Fibroblast of lung (primary cell): ENCODE measurements at regions not wholly inside any gene's neighbourhood (a gene's known extent, or its start where the extent isn't known, plus 50 kb on each side); places are given as distances from the start of the nearest gene placed in this dataset.

ENCODE experiments used
- DNase-seq, 2 donors: peaks; one replicate each; pipeline versions ENCODE4 v3.0.0 to v3.0.0-alpha.2; 2010; ENCODE audit warnings: low read depth in 2 of 2
- H2AFZ ChIP-seq: 2 replicates; pipeline ENCODE4 v1.5.1; 2012; ENCODE audit warnings: low read length, control low read depth, inconsistent platforms
- H3K27ac ChIP-seq: 2 replicates; pipeline ENCODE4 v1.5.1; 2011; ENCODE audit warnings: low read length, control low read depth; ENCODE audit not compliant: insufficient read depth
- H3K27me3 ChIP-seq: 2 replicates; pipeline ENCODE4 v1.5.1; 2011; ENCODE audit warnings: mild to moderate bottlenecking, low read length; ENCODE audit not compliant: control insufficient read depth, insufficient read depth
- H3K36me3 ChIP-seq: 2 replicates; pipeline ENCODE4 v1.5.1; 2011; ENCODE audit warnings: low read length; ENCODE audit not compliant: control insufficient read depth, insufficient read depth
- H3K4me1 ChIP-seq: 2 replicates; pipeline ENCODE4 v1.5.1; 2011; ENCODE audit warnings: low read length; ENCODE audit not compliant: control insufficient read depth, insufficient read depth; ENCODE audit errors: extremely low read depth
- H3K4me2 ChIP-seq: 2 replicates; pipeline ENCODE4 v1.5.1; 2011; ENCODE audit warnings: low read length, control low read depth; ENCODE audit not compliant: insufficient read depth; ENCODE audit errors: extremely low read depth
- H3K4me3 ChIP-seq, 4 experiments: fragments of 200-600 bp in 1 of 4; sonication (generic) in 1 of 4; replicated peaks in 1 of 4; 2 replicates each; pipeline ENCODE4 v1.5.1; 2011 to 2016; ENCODE audit warnings: low read length in 4 of 4, low read depth in 3 of 4, mild to moderate bottlenecking in 3 of 4, control low read depth in 2 of 4, inconsistent platforms in 1 of 4, mixed read lengths in 1 of 4; ENCODE audit not compliant: insufficient read depth in 1 of 4; ENCODE audit errors: control extremely low read depth in 1 of 4
- H3K79me2 ChIP-seq: 2 replicates; pipeline ENCODE4 v1.5.1; 2012; ENCODE audit warnings: mild to moderate bottlenecking, low read length, inconsistent platforms; ENCODE audit not compliant: control insufficient read depth, insufficient read depth
- H3K9ac ChIP-seq: 2 replicates; pipeline ENCODE4 v1.5.1; 2011; ENCODE audit warnings: mild to moderate bottlenecking, low read length, control low read depth; ENCODE audit not compliant: insufficient read depth
- H3K9me3 ChIP-seq: 2 replicates; pipeline ENCODE4 v1.5.1; 2012; ENCODE audit warnings: low read depth, low read length; ENCODE audit not compliant: control insufficient read depth, insufficient read depth
- H4K20me1 ChIP-seq: 2 replicates; pipeline ENCODE4 v1.5.1; 2011; ENCODE audit warnings: low read length; ENCODE audit not compliant: control insufficient read depth, insufficient read depth; ENCODE audit errors: extremely low read depth
- EZH2 ChIP-seq: IDR thresholded peaks from 2 replicates; pipeline ENCODE4 v1.5.1; 2012; ENCODE audit warnings: low read length, control low read depth, mild to moderate bottlenecking; ENCODE audit errors: missing control alignments
- TF ChIP-seq, protein P1 (sequence below), 2 donors: IDR thresholded peaks in 1 of 2; conservative IDR thresholded peaks in 1 of 2; 1 replicate in 1 of 2; 2 replicates in 1 of 2; pipeline ENCODE4 v1.5.1; 2011 to 2012; ENCODE audit warnings: low read length in 2 of 2, control low read depth in 1 of 2, inconsistent platforms in 1 of 2, low read depth in 1 of 2, mild to moderate bottlenecking in 1 of 2

DNA sequence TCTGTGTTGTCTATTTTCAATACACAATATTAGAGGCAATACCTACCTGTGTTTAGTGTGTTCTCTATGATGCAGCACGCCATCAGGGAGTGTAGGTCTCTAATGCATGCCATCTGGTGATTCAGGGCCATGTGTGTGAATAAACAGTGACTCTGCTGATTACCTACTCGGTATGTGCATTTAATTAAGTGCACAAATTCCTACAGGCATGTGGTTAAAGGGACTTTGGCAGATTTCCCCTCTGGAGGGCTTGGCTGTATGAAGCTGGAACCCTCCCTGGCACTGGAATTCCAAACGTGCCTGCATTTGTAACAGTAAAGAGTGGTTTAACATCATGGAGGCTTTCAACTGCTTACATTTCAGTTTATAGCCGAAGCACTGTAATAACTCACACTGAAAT is 401.5 kb upstream of the SASH1 start:
- no peak overlapping the region for H3K4me2 ChIP-seq
- no peak overlapping the region for H2AFZ ChIP-seq
- no peaks in the 10 kb centered on the region for H4K20me1 ChIP-seq

DNA sequence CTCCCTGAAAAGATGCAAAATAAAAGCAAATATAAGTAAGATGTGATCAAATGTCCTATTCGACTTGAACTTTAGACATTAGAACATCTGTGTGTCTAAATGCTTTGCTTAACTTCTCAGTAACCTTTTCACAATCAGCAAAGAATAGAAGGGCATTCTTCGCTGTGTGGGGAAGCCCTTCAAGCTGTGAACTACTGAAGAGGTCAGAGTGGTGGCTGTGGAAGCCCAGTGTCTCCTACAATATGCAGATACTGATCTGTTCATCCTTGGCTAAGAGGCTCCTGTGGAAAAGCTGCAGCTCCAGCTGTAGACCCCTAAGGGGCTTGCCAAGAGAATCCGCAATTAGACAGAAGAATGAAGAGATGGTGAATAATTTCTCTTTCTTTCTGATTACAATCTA is 400.3 kb upstream of the SASH1 start:
- H3K4me2 ChIP-seq: no peak overlapping the region
- H3K36me3 ChIP-seq: no peaks in the 10 kb centered on the region
- H3K27me3 ChIP-seq: no peaks in the 10 kb centered on the region
- H3K4me3 ChIP-seq: no peak overlapping the region
- no peaks in the 10 kb centered on the region for H3K4me1 ChIP-seq
- no peak overlapping the region for H3K27ac ChIP-seq
- H3K79me2 ChIP-seq: no peaks in the 10 kb centered on the region
- no peak for TF ChIP-seq EZH2
- TF ChIP-seq, protein P1, sequence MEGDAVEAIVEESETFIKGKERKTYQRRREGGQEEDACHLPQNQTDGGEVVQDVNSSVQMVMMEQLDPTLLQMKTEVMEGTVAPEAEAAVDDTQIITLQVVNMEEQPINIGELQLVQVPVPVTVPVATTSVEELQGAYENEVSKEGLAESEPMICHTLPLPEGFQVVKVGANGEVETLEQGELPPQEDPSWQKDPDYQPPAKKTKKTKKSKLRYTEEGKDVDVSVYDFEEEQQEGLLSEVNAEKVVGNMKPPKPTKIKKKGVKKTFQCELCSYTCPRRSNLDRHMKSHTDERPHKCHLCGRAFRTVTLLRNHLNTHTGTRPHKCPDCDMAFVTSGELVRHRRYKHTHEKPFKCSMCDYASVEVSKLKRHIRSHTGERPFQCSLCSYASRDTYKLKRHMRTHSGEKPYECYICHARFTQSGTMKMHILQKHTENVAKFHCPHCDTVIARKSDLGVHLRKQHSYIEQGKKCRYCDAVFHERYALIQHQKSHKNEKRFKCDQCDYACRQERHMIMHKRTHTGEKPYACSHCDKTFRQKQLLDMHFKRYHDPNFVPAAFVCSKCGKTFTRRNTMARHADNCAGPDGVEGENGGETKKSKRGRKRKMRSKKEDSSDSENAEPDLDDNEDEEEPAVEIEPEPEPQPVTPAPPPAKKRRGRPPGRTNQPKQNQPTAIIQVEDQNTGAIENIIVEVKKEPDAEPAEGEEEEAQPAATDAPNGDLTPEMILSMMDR (conservative IDR thresholded peaks at IDR 0.05 in 1 of 2, IDR thresholded peaks at IDR 0.05 in 1 of 2; ENCODE audit: low read depth in 1 of 2, low read length in 2 of 2): no peak
- H3K9ac ChIP-seq: no peak overlapping the region
- no peak overlapping the region for H2AFZ ChIP-seq
- no peak for DNase-seq
- no peaks in the 10 kb centered on the region for H3K9me3 ChIP-seq
- H4K20me1 ChIP-seq: no peaks in the 10 kb centered on the region

More for the DNA sequence above, 401.5 kb upstream of the SASH1 start:
- no peaks in the 10 kb centered on the region for H3K27me3 ChIP-seq
- H3K4me3 ChIP-seq: no peak overlapping the region
- no peaks in the 10 kb centered on the region for H3K79me2 ChIP-seq
- peak in 1 of 2 donors; percentile 68 for DNase-seq
- H3K9me3 ChIP-seq: no peaks in the 10 kb centered on the region
- no peak overlapping the region for H3K27ac ChIP-seq
- H3K9ac ChIP-seq: no peak overlapping the region
- no peaks in the 10 kb centered on the region for H3K36me3 ChIP-seq
- TF ChIP-seq EZH2: no peak
- TF ChIP-seq, protein P1 (conservative IDR thresholded peaks at IDR 0.05 in 1 of 2, IDR thresholded peaks at IDR 0.05 in 1 of 2; ENCODE audit: low read depth in 1 of 2, low read length in 2 of 2): no peak
- H3K4me1 ChIP-seq: no peaks in the 10 kb centered on the region

DNA sequence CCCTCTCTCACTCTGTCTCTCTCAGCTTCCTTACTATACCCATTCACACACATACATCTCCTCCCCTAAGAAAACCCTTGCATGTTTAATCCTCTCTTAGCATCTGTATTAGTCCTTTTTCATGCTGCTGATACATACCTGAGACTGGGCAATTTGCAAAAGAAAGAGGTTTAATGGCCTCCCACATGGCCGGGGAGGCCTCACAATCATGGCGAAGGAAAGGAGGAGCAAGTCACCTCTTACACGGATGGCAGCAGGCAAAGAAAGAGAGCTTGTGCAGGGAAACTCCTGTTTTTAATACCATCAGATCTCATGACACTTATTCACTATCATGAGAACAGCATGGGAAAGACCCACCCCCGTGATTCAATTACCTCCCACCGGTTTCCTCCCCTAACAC is 398.5 kb upstream of the SASH1 start:
- no peaks in the 10 kb centered on the region for H3K36me3 ChIP-seq
- no peaks in the 10 kb centered on the region for H4K20me1 ChIP-seq
- no peak for DNase-seq
- H3K79me2 ChIP-seq: no peaks in the 10 kb centered on the region
- H3K4me3 ChIP-seq: no peak overlapping the region
- H2AFZ ChIP-seq: no peak overlapping the region
- no peaks in the 10 kb centered on the region for H3K27me3 ChIP-seq
- H3K4me2 ChIP-seq: no peak overlapping the region
- no peak overlapping the region for H3K9ac ChIP-seq
- no peak for TF ChIP-seq EZH2
- TF ChIP-seq, protein P1 (conservative IDR thresholded peaks at IDR 0.05 in 1 of 2, IDR thresholded peaks at IDR 0.05 in 1 of 2; ENCODE audit: low read depth in 1 of 2, low read length in 2 of 2): no peak
- no peaks in the 10 kb centered on the region for H3K4me1 ChIP-seq
- no peaks in the 10 kb centered on the region for H3K9me3 ChIP-seq
- H3K27ac ChIP-seq: no peak overlapping the region
